Neural cell (in vitro differentiated cells): ENCODE measurements at regions not wholly inside any gene's neighbourhood (a gene's known extent, or its start where the extent isn't known, plus 50 kb on each side); places are given as distances from the start of the nearest gene placed in this dataset.

ENCODE experiments used
- CTCF ChIP-seq: fragments of 450-650 bp; IDR thresholded peaks from 2 replicates; pipeline ENCODE4 v1.5.1; 2014; ENCODE audit warnings: antibody characterized with exemption, mild to moderate bottlenecking, moderate library complexity; ENCODE audit not compliant: poor library complexity, severe bottlenecking
- EP300 ChIP-seq: fragments of 450-650 bp; conservative IDR thresholded peaks from 2 replicates; pipeline ENCODE4 v1.6.1; 2014; ENCODE audit warnings: antibody characterized with exemption, mild to moderate bottlenecking, moderate library complexity; ENCODE audit not compliant: poor library complexity, severe bottlenecking
- MXI1 ChIP-seq: fragments of 450-650 bp; conservative IDR thresholded peaks from 2 replicates; pipeline ENCODE4 v1.6.1; 2014; ENCODE audit warnings: antibody characterized with exemption, mild to moderate bottlenecking; ENCODE audit not compliant: poor library complexity, severe bottlenecking
- POLR2AphosphoS5 ChIP-seq: IDR thresholded peaks from 2 replicates; pipeline ENCODE4 v1.6.1; 2012
- TAF1 ChIP-seq: IDR thresholded peaks from 2 replicates; pipeline ENCODE4 v1.6.1; 2012; ENCODE audit warnings: low read depth

GRCh38 chr4:60913002-60913401 is 287.1 kb upstream of the ADGRL3 start:
- TF ChIP-seq MXI1 (no peak), TAF1 (no peak), CTCF (no peak), POLR2AphosphoS5 (no peak), EP300 (no peak)
